OCI-LY1 (cell line): ENCODE measurements at regions not wholly inside any gene's neighbourhood (a gene's known extent, or its start where the extent isn't known, plus 50 kb on each side); places are given as distances from the start of the nearest gene placed in this dataset.
"Not testable (repeated sequence)": the region's sequence is repeated elsewhere in the genome, so short reads cannot be mapped to it uniquely, and the experiment has no call there.

ENCODE experiments used
- H2AFZ ChIP-seq: fragments of 200-600 bp; sonication (generic), shearing (Covaris generic); 2 replicates; pipeline ENCODE4 v1.6.0; 2014; ENCODE audit warnings: antibody characterized with exemption, mild to moderate bottlenecking, low read length
- H3F3A ChIP-seq: fragments of 200-600 bp; sonication (generic), shearing (Covaris generic); 2 replicates; pipeline ENCODE4 v1.6.0; 2014; ENCODE audit warnings: mild to moderate bottlenecking, antibody characterized with exemption, low read length, moderate library complexity; ENCODE audit not compliant: insufficient read depth
- H3K27ac ChIP-seq: fragments of 200-600 bp; sonication (generic); 2 replicates; pipeline ENCODE4 v1.5.1; 2014; ENCODE audit warnings: low read length, mixed run types, mild to moderate bottlenecking, low read depth; ENCODE audit not compliant: poor library complexity, severe bottlenecking
- H3K27me3 ChIP-seq: fragments of 200-600 bp; sonication (generic); 2 replicates; pipeline ENCODE4 v1.6.0; 2014; ENCODE audit warnings: antibody characterized with exemption, mild to moderate bottlenecking, low read length, moderate library complexity; ENCODE audit not compliant: insufficient read depth
- H3K36me3 ChIP-seq: fragments of 200-600 bp; sonication (generic); 2 replicates; pipeline ENCODE4 v1.6.1; 2014; ENCODE audit warnings: mild to moderate bottlenecking, antibody characterized with exemption, low read length, moderate library complexity, mixed read lengths; ENCODE audit not compliant: insufficient read depth
- H3K4me1 ChIP-seq: fragments of 200-600 bp; sonication (generic); 2 replicates; pipeline ENCODE4 v1.5.1; 2014; ENCODE audit warnings: mild to moderate bottlenecking, low read length, moderate library complexity; ENCODE audit not compliant: insufficient read depth, severe bottlenecking
- H3K4me2 ChIP-seq: fragments of 200-600 bp; sonication (generic), shearing (Covaris generic); 2 replicates; pipeline ENCODE4 v1.6.1; 2014; ENCODE audit warnings: low read length
- H3K4me3 ChIP-seq: fragments of 200-600 bp; sonication (generic); 2 replicates; pipeline ENCODE4 v1.5.1; 2014; ENCODE audit warnings: low read length, low read depth, mild to moderate bottlenecking, mixed read lengths; ENCODE audit not compliant: poor library complexity, severe bottlenecking
- H3K79me2 ChIP-seq: fragments of 200-600 bp; shearing (Covaris generic); 2 replicates; pipeline ENCODE4 v1.6.1; 2016; ENCODE audit warnings: mixed run types, low read length, mixed read lengths; ENCODE audit not compliant: insufficient read depth
- H3K9ac ChIP-seq: fragments of 200-600 bp; sonication (generic), shearing (Covaris generic); 2 replicates; pipeline ENCODE4 v1.6.1; 2014; ENCODE audit warnings: mild to moderate bottlenecking, low read length, mixed read lengths
- H3K9me2 ChIP-seq: fragments of 200-600 bp; sonication (generic), shearing (Covaris generic); 2 replicates; pipeline ENCODE4 v1.6.1; 2014; ENCODE audit warnings: low read depth, mild to moderate bottlenecking, low read length, mixed read lengths
- H3K9me3 ChIP-seq: fragments of 200-600 bp; shearing (Covaris generic); 2 replicates; pipeline ENCODE4 v1.6.1; 2014; ENCODE audit warnings: low read length, mixed read lengths
- H4K20me1 ChIP-seq: fragments of 200-600 bp; sonication (generic), shearing (Covaris generic); 2 replicates; pipeline ENCODE4 v1.6.0; 2016; ENCODE audit warnings: mild to moderate bottlenecking, low read length; ENCODE audit not compliant: insufficient read depth
- CTCF ChIP-seq: fragments of 200-600 bp; sonication (generic), shearing (Covaris generic); IDR thresholded peaks from 2 replicates; pipeline ENCODE4 v1.5.1; 2017; ENCODE audit warnings: mild to moderate bottlenecking, antibody characterized with exemption, low read length, moderate library complexity, mixed read lengths
- EZH2 ChIP-seq: fragments of 200-600 bp; sonication (generic), shearing (Covaris generic); IDR thresholded peaks from 2 replicates; pipeline ENCODE4 v1.8.0; 2017; ENCODE audit warnings: borderline replicate concordance, mixed run types, mild to moderate bottlenecking, antibody characterized with exemption, low read length, moderate library complexity, mixed read lengths

- TF ChIP-seq EZH2 (no peak), CTCF (no peak)
- Histone ChIP-seq H3K9me2 (no peaks in the 10 kb centered on the region), H3K27ac (no peak overlapping the region), H3K4me2 (no peak overlapping the region), H3K9me3 (no peaks in the 10 kb centered on the region), H3F3A (no peaks in the 10 kb centered on the region), H3K4me3 (no peak overlapping the region), H3K79me2 (no peaks in the 10 kb centered on the region), H3K4me1 (no peaks in the 10 kb centered on the region), H4K20me1 (no peaks in the 10 kb centered on the region), H3K36me3 (no peaks in the 10 kb centered on the region), H3K27me3 (no peaks in the 10 kb centered on the region), H2AFZ (no peak overlapping the region), H3K9ac (no peak overlapping the region)
Measured at GRCh38 chr2:192534072-192534471, 339.3 kb upstream of the TMEFF2 start.

- H3F3A ChIP-seq, H3K27ac ChIP-seq, H3K4me2 ChIP-seq, H3K9me3 ChIP-seq, H2AFZ ChIP-seq, H3K79me2 ChIP-seq, H3K36me3 ChIP-seq, H3K4me1 ChIP-seq, H4K20me1 ChIP-seq, H3K27me3 ChIP-seq, H3K9me2 ChIP-seq, H3K4me3 ChIP-seq, H3K9ac ChIP-seq: not testable (repeated sequence)
Measured at GRCh38 chr2:192524642-192525251, 330.0 kb upstream of the TMEFF2 start.

GRCh38 chr2:192524214-192524613 is 329.5 kb upstream of the TMEFF2 start:
- H3K27me3 ChIP-seq, H3K4me2 ChIP-seq, H3F3A ChIP-seq, H2AFZ ChIP-seq, H3K36me3 ChIP-seq, H3K79me2 ChIP-seq, H3K4me1 ChIP-seq, H3K9me2 ChIP-seq, H3K9ac ChIP-seq, H4K20me1 ChIP-seq, H3K4me3 ChIP-seq, H3K27ac ChIP-seq, H3K9me3 ChIP-seq: not testable (repeated sequence)

GRCh38 chr2:192515937-192516336 is 321.2 kb upstream of the TMEFF2 start:
- H3K4me1 ChIP-seq = no peaks in the 10 kb centered on the region
- no peak for TF ChIP-seq CTCF
- no peak for TF ChIP-seq EZH2

More at GRCh38 chr2:192515937-192516336, 321.2 kb upstream of the TMEFF2 start:
- no peak overlapping the region for H2AFZ ChIP-seq
- no peaks in the 10 kb centered on the region for H4K20me1 ChIP-seq
- no peaks in the 10 kb centered on the region for H3F3A ChIP-seq
- H3K9me2 ChIP-seq = no peaks in the 10 kb centered on the region
- no peak overlapping the region for H3K9ac ChIP-seq
- no peaks in the 10 kb centered on the region for H3K36me3 ChIP-seq
- H3K9me3 ChIP-seq = no peaks in the 10 kb centered on the region
- H3K27ac ChIP-seq = no peak overlapping the region
- no peaks in the 10 kb centered on the region for H3K79me2 ChIP-seq
- H3K4me2 ChIP-seq = no peak overlapping the region
- H3K27me3 ChIP-seq = no peaks in the 10 kb centered on the region
- H3K4me3 ChIP-seq = no peak overlapping the region
